ENCODE measurements at regions not wholly inside any gene's neighbourhood (a gene's known extent, or its start where the extent isn't known, plus 50 kb on each side); places are given as distances from the start of the nearest gene placed in this dataset.

- no peak for TF ChIP-seq CTCF (IDR thresholded peaks at IDR 0.05; ENCODE audit: insufficient read depth, low read length, poor library complexity, severe bottlenecking)
- TF ChIP-seq EZH2phosphoT487 (conservative IDR thresholded peaks at IDR 0.05; ENCODE audit: low read length) = no peak
Observed at GRCh38 chr5:6840136-6840793, 127.0 kb downstream of the TENT4A start.

All from SU-DHL-6 (cell line).